GM18502 (cell line): ENCODE measurements at regions not wholly inside any gene's neighbourhood (a gene's known extent, or its start where the extent isn't known, plus 50 kb on each side); places are given as distances from the start of the nearest gene placed in this dataset.
"Not testable (repeated sequence)": the region's sequence is repeated elsewhere in the genome, so short reads cannot be mapped to it uniquely, and the experiment has no call there.

Experiments used
- ATAC-seq: cut with Tn5 transposase; IDR thresholded peaks from one replicate; pipeline ENCODE4 v1.9.1; 2021; ENCODE audit warnings: mild to moderate bottlenecking; ENCODE audit not compliant: unreplicated experiment, poor library complexity

DNA sequence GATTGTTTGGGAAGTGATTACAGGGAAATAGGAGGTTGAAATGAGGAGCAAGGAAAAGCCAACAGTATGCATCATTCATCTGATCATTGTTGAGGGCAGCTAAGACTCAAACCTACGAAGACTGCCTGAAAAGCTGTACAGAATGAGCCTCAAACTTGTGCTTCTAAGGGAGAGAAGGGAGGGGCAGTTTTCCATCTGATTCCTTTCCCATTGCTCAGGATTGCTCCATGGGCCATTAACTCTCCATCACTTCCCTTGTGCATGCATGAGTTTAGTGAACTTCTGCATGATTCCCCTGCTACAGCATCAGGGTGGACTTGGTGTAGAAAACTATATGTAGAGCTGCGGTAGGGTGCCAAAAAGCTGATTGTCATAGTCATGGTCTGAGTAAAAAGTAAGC, 742.7 kb upstream of the SLC35B3 start:
- ATAC-seq = no peak

- ATAC-seq = no peak
Measured at GRCh38 chr6:9173229-9173628, 737.9 kb upstream of the SLC35B3 start.

DNA sequence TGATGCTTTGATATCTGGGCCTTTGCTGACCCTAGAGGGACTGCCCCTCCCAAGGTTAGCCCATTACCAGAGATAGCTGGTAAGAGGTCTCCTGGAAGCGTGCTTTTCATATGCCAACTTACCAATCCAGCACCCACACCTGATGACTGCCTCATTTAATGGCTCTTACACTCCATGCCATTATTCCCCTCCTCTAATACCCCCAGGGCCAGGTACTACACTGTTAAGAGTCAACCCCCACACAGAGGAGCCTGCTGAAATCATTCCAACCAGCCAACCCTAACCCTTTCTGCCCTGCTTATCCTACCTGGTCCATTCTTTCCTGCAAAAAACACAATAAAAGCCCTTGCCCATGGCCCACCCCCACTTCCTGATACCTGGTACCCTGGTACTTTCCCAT, 736.8 kb upstream of the SLC35B3 start:
- no peak for ATAC-seq

DNA sequence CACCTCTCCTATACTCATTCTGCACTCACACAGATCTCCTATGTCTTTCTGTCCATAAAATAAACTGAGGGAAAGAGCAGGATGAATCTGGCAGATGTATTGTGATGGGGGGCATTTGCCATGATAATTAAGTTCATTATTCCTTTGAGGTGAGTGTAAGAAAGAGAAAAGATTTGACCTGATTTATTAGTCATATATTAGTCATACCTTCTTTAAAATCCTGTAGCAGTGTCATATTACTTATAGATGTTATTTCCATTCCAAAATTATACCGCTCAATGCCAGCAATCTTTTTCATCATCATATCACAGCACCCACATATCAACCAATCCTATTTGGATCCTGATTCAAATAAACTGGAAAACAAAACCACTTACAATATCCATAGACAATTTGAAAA, 733.3 kb upstream of the SLC35B3 start:
- ATAC-seq = no peak

DNA sequence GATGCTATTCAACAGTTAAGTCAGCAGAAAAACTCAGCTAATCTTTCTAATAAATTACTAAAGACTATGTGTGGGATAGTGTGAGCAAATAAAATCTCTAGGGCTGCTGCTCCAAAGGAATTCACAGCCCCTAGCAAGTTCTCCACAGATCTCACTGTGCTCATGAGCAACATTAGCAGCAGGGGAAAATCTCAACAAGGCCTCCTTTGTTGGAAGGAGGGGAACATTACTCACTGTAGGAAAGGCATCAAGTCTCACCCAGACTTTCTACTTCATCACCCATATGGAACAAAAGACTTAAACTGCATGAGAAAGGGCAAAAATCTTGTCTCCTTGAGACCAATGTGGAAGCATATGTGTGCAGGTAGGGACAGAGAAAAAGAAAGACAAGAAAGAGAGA, 726.4 kb upstream of the SLC35B3 start:
- no peak for ATAC-seq

DNA sequence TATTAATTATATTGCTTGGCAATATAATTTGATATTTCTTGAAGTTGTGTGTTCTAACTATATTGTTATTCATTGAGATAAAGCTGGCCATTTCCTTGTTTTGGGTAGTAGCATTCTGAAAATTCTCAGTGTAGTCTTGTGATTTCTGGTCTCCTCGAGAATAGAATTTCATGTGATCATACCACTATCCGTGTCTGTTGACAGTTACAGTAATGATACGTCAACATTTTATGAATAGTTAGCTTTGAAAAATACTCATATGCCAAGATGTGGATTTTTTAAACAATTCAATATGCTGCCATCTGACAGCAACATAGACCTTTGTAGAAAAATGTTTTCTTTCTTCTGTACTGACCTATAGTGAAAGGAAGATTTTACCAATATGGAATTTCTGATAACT, 723.7 kb upstream of the SLC35B3 start:
- no peak for ATAC-seq

DNA sequence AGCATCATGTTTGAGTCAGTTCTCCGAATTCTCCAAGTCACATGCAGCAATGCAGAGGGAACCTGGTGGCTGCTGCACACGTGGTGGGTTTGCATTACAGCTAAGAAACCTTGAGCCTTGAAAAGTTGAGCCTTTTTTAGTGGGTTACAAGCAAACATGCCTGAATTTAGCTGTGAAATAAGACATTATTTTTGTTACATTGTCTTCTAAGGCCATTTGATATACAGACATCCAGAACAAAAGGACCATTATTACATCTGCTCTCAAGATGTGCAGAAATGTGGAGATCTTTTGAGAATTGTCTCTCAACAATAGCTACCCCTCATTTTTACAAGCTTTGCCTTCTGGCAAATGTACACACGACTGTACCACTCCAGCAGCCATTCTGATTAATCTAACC, 720.5 kb upstream of the SLC35B3 start:
- ATAC-seq = no peak

GRCh38 chr6:9143140-9143539, 707.8 kb upstream of the SLC35B3 start:
- ATAC-seq = no peak

DNA sequence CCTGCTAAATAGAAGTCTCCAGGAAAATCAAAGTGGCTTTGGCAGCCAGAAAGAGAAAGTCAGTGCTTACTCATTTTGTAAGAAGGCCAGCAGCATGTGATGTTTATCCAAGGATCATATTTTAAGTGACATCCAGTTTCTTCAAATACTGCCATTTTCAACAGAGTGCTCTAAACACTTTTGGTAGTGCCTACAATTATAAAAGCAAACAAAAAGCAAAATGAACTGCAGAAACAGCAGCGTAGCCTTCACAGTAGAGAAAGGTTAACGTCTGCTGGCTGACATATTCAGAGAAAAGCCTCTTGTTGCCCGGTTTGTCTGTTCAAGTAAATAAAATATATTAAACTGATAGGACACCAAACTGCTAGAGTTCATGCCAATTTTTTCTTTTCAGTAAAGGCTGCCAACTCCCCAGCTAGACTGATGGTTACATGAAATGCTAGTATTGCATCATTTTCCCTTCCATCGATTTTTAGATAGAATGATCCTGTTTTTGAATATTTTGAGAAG, 705.7 kb upstream of the SLC35B3 start:
- no peak for ATAC-seq

DNA sequence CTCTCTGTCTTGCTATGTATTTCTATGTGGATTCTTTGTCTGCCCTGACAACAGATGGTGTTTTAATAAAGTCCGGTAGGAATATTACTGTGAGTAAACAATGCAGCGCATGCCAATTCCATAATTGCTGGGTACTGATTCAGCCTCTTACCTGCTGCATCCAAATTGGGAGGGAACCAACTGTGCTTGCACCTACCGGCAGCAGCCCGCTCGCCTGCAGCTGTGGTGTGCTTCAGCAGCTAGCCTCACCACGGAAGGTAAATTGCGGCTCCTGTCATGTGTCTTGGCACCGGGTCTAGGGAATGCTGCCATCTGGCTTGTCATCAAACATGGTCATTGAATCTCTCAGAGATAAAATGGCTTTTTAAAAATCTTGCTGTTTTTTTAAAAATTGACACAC, 704.8 kb upstream of the SLC35B3 start:
- ATAC-seq = no peak

DNA sequence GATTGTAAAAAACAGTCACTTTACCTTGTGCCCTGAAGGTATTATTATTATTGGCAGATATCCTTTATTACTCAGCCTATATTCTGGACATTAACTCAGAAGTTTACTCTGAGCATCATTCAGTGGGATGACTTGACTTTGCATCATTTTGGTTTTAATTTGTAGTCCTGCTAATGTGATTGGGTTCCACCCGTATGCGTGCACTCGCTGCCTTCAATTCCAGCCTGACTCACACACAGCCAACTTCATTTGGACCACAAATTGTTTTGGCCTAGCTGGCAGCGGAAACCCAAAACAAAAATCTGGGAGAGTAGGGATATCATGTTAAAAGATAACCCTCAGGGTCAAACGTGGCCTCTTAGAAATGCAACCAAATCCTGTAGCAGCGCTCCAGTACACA, 704.4 kb upstream of the SLC35B3 start:
- no peak for ATAC-seq

GRCh38 chr6:9138936-9139335, 703.6 kb upstream of the SLC35B3 start:
- ATAC-seq = no peak

GRCh38 chr6:9136141-9136822, 700.9 kb upstream of the SLC35B3 start:
- no peak for ATAC-seq

DNA sequence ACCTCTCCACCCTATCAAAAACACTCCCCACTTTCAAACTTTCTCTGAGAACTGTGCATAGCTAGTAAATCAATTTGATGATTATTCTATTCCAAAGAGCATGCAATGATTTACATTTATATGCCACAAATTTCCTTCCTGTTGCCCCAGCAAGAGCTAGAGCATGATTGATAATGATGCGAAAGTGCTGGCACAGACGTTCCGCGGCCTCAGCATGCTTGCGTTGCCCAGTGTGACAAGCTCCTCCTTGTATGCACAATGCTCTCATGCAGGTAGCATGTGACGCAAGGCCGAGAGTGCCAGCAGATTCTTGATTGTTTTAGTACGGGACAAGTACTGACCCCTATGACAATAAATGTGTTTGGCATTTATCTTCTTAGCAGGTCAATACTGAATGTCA, 696.3 kb upstream of the SLC35B3 start:
- no peak for ATAC-seq

- no peak for ATAC-seq
Measured at GRCh38 chr6:9131201-9131600, 695.9 kb upstream of the SLC35B3 start.

DNA sequence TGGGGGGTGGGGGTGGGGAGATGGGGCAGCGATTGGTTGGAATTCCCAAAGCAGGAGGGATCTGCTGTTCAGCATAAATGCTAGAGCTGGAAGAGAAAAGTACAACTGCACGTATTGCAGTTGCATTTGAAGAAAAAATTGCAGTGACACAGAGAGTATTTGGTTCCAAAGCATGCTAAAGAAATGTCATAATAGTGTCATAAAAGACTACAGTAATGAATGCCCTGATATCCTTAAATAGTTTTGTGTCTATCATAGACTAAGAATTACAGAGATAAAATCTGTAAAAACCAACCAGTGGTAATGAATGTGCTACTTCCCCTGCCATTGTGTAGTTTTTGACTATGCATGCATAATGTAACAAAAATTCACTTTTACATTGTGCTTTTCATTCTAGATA, 693.6 kb upstream of the SLC35B3 start:
- ATAC-seq = no peak

DNA sequence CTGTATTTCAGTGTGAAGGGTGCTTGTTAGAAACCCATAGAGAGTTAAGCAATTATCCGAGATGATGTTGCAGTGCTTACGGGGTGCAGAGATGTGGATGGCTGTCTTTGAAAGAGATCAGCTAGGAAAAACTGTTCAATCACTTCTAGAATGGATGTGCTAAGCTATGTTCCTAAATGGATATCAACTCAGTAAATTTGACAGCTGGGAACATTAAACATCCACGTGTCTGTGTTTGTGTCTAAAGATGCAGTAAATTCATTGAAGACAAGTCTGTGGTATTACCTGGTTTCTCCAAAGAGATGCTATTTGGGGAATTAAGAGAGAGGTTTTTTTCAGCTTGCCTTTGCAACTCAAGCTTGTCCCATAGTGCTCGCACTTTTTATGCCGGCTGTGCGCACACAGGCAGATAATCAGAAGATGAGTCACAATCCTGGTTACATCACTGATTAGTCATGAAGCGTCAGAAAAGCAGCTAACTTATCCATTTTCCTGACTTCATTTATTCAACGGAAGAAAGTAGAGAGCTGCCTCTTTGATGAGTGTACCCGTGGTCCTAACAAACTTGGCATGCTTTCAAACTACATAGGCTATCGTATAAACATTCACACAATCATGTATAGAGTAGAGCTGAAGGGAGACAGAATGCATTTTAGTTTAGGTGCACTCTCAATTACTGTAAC, 691.7 kb upstream of the SLC35B3 start:
- no peak for ATAC-seq

DNA sequence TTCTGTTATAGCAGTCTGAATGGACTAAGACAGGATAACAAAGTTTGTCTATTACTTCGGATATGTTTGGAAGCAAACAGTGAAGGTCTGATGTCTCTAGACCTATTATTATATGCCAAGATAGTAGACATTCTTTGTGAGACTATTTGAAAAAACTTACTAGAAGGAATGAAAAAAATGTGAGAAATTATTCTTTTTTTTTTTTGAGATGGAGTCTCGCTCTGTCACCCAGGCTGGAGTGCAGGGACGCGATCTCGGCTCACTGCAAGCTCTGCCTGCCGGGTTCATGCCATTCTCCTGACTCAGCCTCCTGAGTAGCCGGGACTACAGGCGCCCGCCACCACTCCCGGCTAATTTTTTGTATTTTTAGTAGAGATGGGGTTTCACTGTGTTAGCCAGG, 690.7 kb upstream of the SLC35B3 start:
- not testable (repeated sequence) for ATAC-seq

DNA sequence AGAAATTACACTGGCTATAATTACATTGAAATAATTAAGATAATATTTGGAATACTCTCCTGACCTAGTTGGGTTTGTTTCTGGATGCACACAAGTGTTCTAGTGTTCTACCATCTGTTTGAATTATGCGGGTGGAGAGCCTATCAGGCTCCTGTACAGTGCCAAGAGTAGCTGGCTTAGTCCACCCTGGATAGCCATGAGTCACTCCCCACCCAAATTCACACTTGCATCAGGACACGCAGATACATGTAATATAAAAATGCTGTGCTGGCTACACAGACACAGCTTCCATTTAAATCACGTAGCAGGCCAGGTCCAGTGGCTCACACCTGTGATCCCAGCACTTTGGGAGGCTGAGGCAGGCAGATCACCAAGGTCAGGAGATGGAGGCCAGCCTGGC, 686.2 kb upstream of the SLC35B3 start:
- ATAC-seq = no peak

- no peak for ATAC-seq
Measured at GRCh38 chr6:9116026-9116425, 680.7 kb upstream of the SLC35B3 start.

- ATAC-seq = no peak
Measured at GRCh38 chr6:9112544-9112943, 677.2 kb upstream of the SLC35B3 start.

DNA sequence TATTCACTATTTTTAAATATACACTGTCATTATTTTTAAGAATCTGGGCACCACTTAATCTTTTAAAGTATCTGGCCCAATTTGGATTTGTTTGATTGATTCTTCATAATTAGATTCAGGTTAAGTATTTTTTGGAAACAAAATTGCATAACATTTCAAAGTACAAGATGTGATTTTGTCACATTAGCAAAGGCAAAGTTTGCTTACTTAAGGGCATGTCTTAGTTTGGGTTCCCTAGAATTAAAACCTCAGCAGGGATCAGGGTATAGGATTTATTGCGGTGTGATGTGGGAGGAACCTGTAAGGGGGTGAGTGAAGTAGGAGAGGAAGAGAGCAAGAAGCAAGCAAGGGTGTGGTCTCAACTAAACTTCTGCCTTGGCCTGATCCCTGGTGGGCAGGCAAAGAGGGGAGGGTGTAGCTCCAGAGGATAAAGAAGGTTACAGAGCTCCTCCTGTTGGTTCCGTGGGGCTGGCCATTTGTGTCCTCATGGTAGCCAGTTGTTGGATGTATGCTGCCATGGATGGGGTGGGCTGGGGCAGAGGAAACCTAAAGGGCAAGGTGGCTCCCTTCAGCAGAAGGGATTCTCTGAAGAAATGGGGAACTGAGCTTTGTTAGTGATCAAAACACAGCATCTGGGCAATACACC, 668.7 kb upstream of the SLC35B3 start:
- ATAC-seq = no peak
